Panc1 (cell line): ENCODE measurements at regions not wholly inside any gene's neighbourhood (a gene's known extent, or its start where the extent isn't known, plus 50 kb on each side); places are given as distances from the start of the nearest gene placed in this dataset.

Experiments
- ATAC-seq: fragments of 200-7000 bp; cut with Tn5 transposase; 2 replicates; pipeline ENCODE4 v1.9.1; 2020; ENCODE audit warnings: mild to moderate bottlenecking, moderate library complexity
- BruUV-seq: library from RNA; stranded (reverse); fragments of 400-500 nt; replicated peaks from 2 replicates; lab custom pipeline; 2021; lab: Mats Ljungman, UMichigan
- CTCF ChIA-PET: fragments of 300-600 bp; sonication (Branson Sonifier 250); formaldehyde crosslinking; loops from one replicate; lab custom pipeline; 2022; ENCODE audit warnings: antibody characterized with exemption; lab: Charles Lee
- POLR2A ChIA-PET: fragments of 300-600 bp; sonication (Branson Sonifier 250); formaldehyde crosslinking; loops from one replicate; lab custom pipeline; 2022; ENCODE audit warnings: antibody characterized with exemption; lab: Charles Lee
- DNase-seq: peaks from one replicate; pipeline ENCODE4 v3.0.0-alpha.2; 2010; ENCODE audit warnings: low read depth, low spot score
- H3K27ac ChIP-seq: 2 replicates; pipeline ENCODE4 v1.5.1; 2011; ENCODE audit warnings: mild to moderate bottlenecking, low read length, inconsistent platforms
- H3K27me3 ChIP-seq: fragments of 200-500 bp; sonication (Bioruptor generic); 2 replicates; pipeline ENCODE4 v1.6.0; 2014; ENCODE audit warnings: low read length, inconsistent platforms; ENCODE audit not compliant: control insufficient read depth, insufficient read depth
- H3K36me3 ChIP-seq: fragments of 200-500 bp; sonication (Bioruptor generic); 2 replicates; pipeline ENCODE4 v1.5.1; 2014; ENCODE audit warnings: inconsistent platforms, mild to moderate bottlenecking, low read length, moderate library complexity; ENCODE audit not compliant: control insufficient read depth, insufficient read depth
- H3K4me1 ChIP-seq: 2 replicates; pipeline ENCODE4 v1.5.1; 2011; ENCODE audit warnings: inconsistent platforms, mild to moderate bottlenecking, low read length, moderate library complexity; ENCODE audit not compliant: control insufficient read depth, insufficient read depth
- H3K4me3 ChIP-seq, 2 experiments: 2 replicates each; pipeline ENCODE4 v1.5.1; 2011 to 2012; ENCODE audit warnings: low read depth in 2 of 2, low read length in 2 of 2, mild to moderate bottlenecking in 2 of 2, inconsistent platforms in 1 of 2, moderate library complexity in 1 of 2
- H3K9me3 ChIP-seq: fragments of 200-500 bp; sonication (Bioruptor generic); 2 replicates; pipeline ENCODE4 v1.5.1; 2014; ENCODE audit warnings: low read depth, mild to moderate bottlenecking, inconsistent platforms, low read length, moderate library complexity; ENCODE audit not compliant: control insufficient read depth, insufficient read depth
- CTCF ChIP-seq: fragments of 450-650 bp; IDR thresholded peaks from 2 replicates; pipeline ENCODE4 v1.5.1; 2017; ENCODE audit warnings: mild to moderate bottlenecking
- POLR2AphosphoS5 ChIP-seq: IDR thresholded peaks from 2 replicates; pipeline ENCODE4 v1.6.1; 2012; ENCODE audit warnings: mild to moderate bottlenecking, low read depth, low read length, moderate library complexity
- REST ChIP-seq, 2 experiments: IDR thresholded peaks; 2 replicates each; pipeline ENCODE4 v1.6.1; 2011 to 2012; ENCODE audit warnings: low read depth in 2 of 2, control low read depth in 1 of 2, low read length in 1 of 2, mild to moderate bottlenecking in 1 of 2, moderate library complexity in 1 of 2; ENCODE audit not compliant: insufficient read depth in 1 of 2
- SIN3A ChIP-seq: IDR thresholded peaks from 2 replicates; pipeline ENCODE4 v1.6.1; 2012; ENCODE audit warnings: low read depth, mild to moderate bottlenecking, low read length, moderate library complexity, borderline replicate concordance; ENCODE audit not compliant: insufficient read depth
- TCF7L2 ChIP-seq: IDR thresholded peaks from 2 replicates; pipeline ENCODE4 v1.6.1; 2011; ENCODE audit warnings: mild to moderate bottlenecking, low read depth, low read length, inconsistent platforms
- in situ Hi-C: cut with HindIII; loops from 2 replicates; pipeline ENCODE4 v1.10.0; 2016; ENCODE audit warnings: low sequenced_read_pairs, low pct_unique_long_range_greater_than_20kb
- intact Hi-C: fragments of 100-400 bp; cut with micrococcal nuclease; formaldehyde crosslinking; loops from one replicate; pipeline ENCODE4 v1.10.0; 2022; ENCODE audit not compliant: unreplicated experiment

- CTCF ChIA-PET, result no interaction called here
- no peak for ATAC-seq
- no peak overlapping the region for H3K4me3 ChIP-seq
- in situ Hi-C loops (no loop called here), intact Hi-C loops (no loop called here)
- POLR2A ChIA-PET, result no interaction called here
- H3K27me3 ChIP-seq, result no peaks in the 10 kb centered on the region
- no peaks in the 10 kb centered on the region for H3K4me1 ChIP-seq
- H3K9me3 ChIP-seq, result no peaks in the 10 kb centered on the region
- no peak for DNase-seq
- H3K36me3 ChIP-seq, result no peaks in the 10 kb centered on the region
- BruUV-seq, result no TSS peak
- no peak overlapping the region for H3K27ac ChIP-seq
- TF ChIP-seq CTCF (no peak), POLR2AphosphoS5 (no peak), SIN3A (no peak), TCF7L2 (no peak), REST (IDR thresholded peaks at IDR 0.05; ENCODE audit: insufficient read depth in 1 of 2, low read depth in 2 of 2, low read length in 1 of 2) (no peak)
Observed at GRCh38 chr12:129959889-129960288, 56.1 kb upstream of the TMEM132D start.

- Histone ChIP-seq H3K9me3 (no peaks in the 10 kb centered on the region), H3K4me3 (no peak overlapping the region), H3K27me3 (no peaks in the 10 kb centered on the region), H3K4me1 (no peaks in the 10 kb centered on the region), H3K36me3 (no peaks in the 10 kb centered on the region), H3K27ac (no peak overlapping the region)
- no peak for TF ChIP-seq POLR2AphosphoS5
- no peak for TF ChIP-seq TCF7L2
- TF ChIP-seq SIN3A, result no peak
- TF ChIP-seq CTCF, result no peak
- no peak for TF ChIP-seq REST (IDR thresholded peaks at IDR 0.05; ENCODE audit: insufficient read depth in 1 of 2, low read depth in 2 of 2, low read length in 1 of 2)
- BruUV-seq, result no TSS peak
- ChIA-PET CTCF (no interaction called here), POLR2A (no interaction called here)
- DNase-seq (peak; percentile 36), ATAC-seq (no peak)
- in situ Hi-C loops, result no loop called here
- intact Hi-C loops, result no loop called here
Observed at GRCh38 chr12:129961091-129961490, 57.3 kb upstream of the TMEM132D start.
